ENCODE measurements at regions not wholly inside any gene's neighbourhood (a gene's known extent, or its start where the extent isn't known, plus 50 kb on each side); places are given as distances from the start of the nearest gene placed in this dataset.

DNA sequence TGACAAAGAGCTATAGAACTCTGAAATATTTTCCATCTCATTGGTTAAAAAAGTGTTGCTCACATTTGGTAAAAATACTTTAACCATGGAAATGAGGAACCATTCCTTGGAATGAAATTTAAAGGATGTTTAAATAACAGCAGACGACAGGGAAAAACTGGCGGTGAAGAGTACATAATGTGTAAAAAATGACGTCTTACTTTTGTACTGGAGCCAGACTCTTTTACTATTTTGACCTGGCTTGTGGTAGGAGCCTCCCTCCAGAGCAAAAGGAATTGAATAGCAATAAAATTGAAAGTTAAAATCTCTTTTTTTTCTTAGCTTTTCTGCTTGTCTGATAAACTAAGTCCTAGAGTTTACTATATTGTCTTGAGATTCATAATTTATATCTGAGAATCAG lies 426.2 kb upstream of the KLHL1 start:
- Histone ChIP-seq H3K27me3 (no peaks in the 10 kb centered on the region), H3K4me3 (no peak overlapping the region), H3K27ac (no peak overlapping the region), H3K4me1 (peaks cover 0 to 8% (median 0%) of the 10 kb centered on the region in 4 donors), H3K9me3 (no peaks in the 10 kb centered on the region), H3K36me3 (no peaks in the 10 kb centered on the region)
- no peak for DNase-seq (ENCODE audit: low spot score in 2 of 2)
- no peak for TF ChIP-seq EP300 (IDR thresholded peaks at IDR 0.05)
- TF ChIP-seq, protein P1, sequence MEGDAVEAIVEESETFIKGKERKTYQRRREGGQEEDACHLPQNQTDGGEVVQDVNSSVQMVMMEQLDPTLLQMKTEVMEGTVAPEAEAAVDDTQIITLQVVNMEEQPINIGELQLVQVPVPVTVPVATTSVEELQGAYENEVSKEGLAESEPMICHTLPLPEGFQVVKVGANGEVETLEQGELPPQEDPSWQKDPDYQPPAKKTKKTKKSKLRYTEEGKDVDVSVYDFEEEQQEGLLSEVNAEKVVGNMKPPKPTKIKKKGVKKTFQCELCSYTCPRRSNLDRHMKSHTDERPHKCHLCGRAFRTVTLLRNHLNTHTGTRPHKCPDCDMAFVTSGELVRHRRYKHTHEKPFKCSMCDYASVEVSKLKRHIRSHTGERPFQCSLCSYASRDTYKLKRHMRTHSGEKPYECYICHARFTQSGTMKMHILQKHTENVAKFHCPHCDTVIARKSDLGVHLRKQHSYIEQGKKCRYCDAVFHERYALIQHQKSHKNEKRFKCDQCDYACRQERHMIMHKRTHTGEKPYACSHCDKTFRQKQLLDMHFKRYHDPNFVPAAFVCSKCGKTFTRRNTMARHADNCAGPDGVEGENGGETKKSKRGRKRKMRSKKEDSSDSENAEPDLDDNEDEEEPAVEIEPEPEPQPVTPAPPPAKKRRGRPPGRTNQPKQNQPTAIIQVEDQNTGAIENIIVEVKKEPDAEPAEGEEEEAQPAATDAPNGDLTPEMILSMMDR (IDR thresholded peaks at IDR 0.05): no peak
- TF ChIP-seq POLR2A (IDR thresholded peaks at IDR 0.05): no peak
- WGBS, 2 donors: 33 to 36% methylated on average over 3 of the region's 3 CpGs

DNA sequence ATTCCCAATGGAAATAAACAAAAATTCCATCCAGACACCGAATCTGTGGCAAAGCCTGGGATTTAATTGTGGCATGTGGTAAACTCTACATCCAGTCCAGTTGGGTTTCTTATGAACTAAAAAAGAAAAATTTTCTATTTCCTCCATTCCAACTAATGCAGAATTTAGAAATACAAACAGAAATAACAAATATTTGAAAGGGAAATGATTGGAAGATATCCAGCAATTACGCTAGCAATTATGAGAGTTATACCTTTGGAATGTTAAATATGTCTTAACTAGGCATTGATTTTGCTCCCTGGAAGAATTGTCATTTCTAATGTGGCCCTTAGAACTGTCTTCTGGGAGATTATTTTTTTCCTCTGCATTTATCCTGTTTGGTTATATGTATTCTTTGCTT lies 421.4 kb upstream of the KLHL1 start:
- Histone ChIP-seq H3K36me3 (no peaks in the 10 kb centered on the region), H3K4me3 (no peak overlapping the region), H3K9me3 (no peaks in the 10 kb centered on the region), H3K27ac (no peak overlapping the region), H3K27me3 (no peaks in the 10 kb centered on the region), H3K4me1 (peaks cover 0 to 4% (median 0%) of the 10 kb centered on the region in 4 donors)
- WGBS, 2 donors: 37 to 44% methylated on average over 2 of the region's 2 CpGs
- TF ChIP-seq EP300 (IDR thresholded peaks at IDR 0.05) (no peak), POLR2A (IDR thresholded peaks at IDR 0.05) (no peak)
- TF ChIP-seq, protein P1 (IDR thresholded peaks at IDR 0.05): no peak
- no peak for DNase-seq (ENCODE audit: low spot score in 2 of 2)

DNA sequence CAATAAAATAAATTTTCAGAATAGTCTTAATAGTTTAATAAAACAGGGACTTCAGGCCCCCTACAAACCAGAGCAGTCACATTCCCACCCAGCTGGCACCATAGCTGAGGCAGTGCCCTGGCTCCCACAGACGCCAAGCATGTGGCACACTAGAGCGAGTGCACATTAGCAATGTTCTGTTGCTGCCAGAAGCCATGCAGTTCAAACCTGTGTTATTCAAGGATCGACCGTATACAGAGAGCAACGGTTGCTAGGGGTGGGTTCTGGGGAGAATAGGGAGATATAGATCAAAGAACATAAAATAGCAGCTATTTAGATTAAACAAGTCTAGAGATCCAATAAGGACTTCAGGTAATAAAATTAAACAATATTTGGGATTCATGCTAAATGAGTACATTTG lies 419.3 kb upstream of the KLHL1 start:
- no peaks in the 10 kb centered on the region for H3K9me3 ChIP-seq
- peaks cover 0 to 4% (median 0%) of the 10 kb centered on the region in 4 donors for H3K4me1 ChIP-seq
- 81 to 88% methylated on average over 5 of the region's 5 CpGs for WGBS, 2 donors
- H3K27ac ChIP-seq: no peak overlapping the region
- no peaks in the 10 kb centered on the region for H3K27me3 ChIP-seq
- no peaks in the 10 kb centered on the region for H3K36me3 ChIP-seq
- no peak overlapping the region for H3K4me3 ChIP-seq
- no peak for DNase-seq (ENCODE audit: low spot score in 2 of 2)
- no peak for TF ChIP-seq POLR2A (IDR thresholded peaks at IDR 0.05)
- TF ChIP-seq EP300 (IDR thresholded peaks at IDR 0.05): no peak
- TF ChIP-seq, protein P1 (IDR thresholded peaks at IDR 0.05): no peak

DNA sequence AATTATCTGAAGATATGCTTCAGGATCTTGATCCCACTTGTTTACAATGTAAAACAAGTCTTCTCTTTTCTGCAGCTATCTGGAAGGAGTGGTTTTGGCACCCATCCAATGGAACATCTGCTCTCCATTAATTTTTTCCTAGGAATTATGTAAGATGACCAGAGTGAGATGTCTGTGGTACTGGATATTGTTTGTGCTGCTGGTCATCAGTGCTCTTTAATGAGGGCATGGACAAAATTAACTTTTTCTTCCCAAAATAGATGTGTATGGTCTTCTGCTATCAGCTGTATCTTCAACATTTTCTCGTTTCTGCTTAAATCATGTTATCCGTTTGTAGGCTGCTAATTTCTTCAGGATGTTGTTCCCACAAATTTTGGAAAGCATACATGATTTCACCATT lies 415.4 kb upstream of the KLHL1 start:
- Histone ChIP-seq H3K36me3 (no peaks in the 10 kb centered on the region), H3K27me3 (no peaks in the 10 kb centered on the region), H3K4me3 (no peak overlapping the region), H3K4me1 (no peaks in the 10 kb centered on the region), H3K9me3 (no peaks in the 10 kb centered on the region), H3K27ac (no peak overlapping the region)
- TF ChIP-seq EP300 (IDR thresholded peaks at IDR 0.05) (no peak), POLR2A (IDR thresholded peaks at IDR 0.05) (no peak)
- TF ChIP-seq, protein P1 (IDR thresholded peaks at IDR 0.05): no peak
- DNase-seq (ENCODE audit: low spot score in 2 of 2): peak in 1 of 2 donors; percentile 10
- WGBS, 2 donors: 49 to 54% methylated on average over 2 of the region's 2 CpGs

DNA sequence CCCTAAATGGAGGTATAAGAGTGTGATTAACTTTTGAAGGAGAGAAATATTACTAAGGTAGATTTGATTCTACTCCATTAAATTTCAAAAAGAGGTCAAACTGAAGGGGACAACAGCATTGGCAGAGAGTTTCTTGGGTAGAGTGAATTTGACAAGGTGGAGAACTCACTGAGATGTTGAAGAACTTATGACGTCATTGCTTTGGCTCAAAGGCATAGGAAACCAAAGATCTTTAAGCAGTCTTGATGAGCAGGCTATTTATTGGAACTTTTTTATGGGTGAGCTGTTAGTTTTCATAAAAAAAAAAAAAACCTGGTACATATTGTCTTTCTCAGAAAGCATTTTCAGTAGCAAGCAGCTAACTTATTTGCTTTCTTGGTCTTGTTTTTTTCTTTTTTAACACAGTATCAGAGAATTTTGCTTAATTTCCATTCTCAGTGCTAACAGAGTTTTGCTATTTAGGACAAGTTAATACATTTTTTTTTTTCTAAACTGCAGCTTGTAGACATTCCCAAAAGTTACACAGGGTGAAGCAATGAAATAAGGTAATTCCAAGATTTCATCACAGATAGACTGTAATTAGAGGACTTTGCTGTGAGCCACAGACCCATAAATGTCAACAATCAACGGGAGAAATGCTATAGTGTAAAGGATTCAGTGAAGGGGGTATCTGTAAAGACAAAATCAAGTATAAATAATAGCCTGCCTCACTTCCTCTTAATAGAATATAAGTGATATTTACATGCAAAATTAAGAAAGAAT lies 412.2 kb upstream of the KLHL1 start:
- no peak for DNase-seq (ENCODE audit: low spot score in 2 of 2)
- H3K4me1 ChIP-seq: no peaks in the 10 kb centered on the region
- 41 to 52% methylated on average over 2 of the region's 2 CpGs for WGBS, 2 donors
- no peak overlapping the region for H3K4me3 ChIP-seq
- no peaks in the 10 kb centered on the region for H3K27me3 ChIP-seq
- H3K9me3 ChIP-seq: no peaks in the 10 kb centered on the region
- H3K27ac ChIP-seq: no peak overlapping the region
- H3K36me3 ChIP-seq: no peaks in the 10 kb centered on the region
- TF ChIP-seq POLR2A (IDR thresholded peaks at IDR 0.05) (no peak), EP300 (IDR thresholded peaks at IDR 0.05) (no peak)
- TF ChIP-seq, protein P1 (IDR thresholded peaks at IDR 0.05): no peak

All from tibial nerve (tissue), 4 donors.